ENCODE measurements at regions not wholly inside any gene's neighbourhood (a gene's known extent, or its start where the extent isn't known, plus 50 kb on each side); places are given as distances from the start of the nearest gene placed in this dataset.

- TF ChIP-seq CTCF (conservative IDR thresholded peaks at IDR 0.05; ENCODE audit: low read depth, low read length) (no peak), EZH2 (IDR thresholded peaks at IDR 0.05; ENCODE audit: low read length, unreplicated experiment) (no peak)
These were observed 90.5 kb downstream of the GPX5 start for GRCh38 chr6:28615955-28616747.

Data from PC-3 (cell line).